Fibroblast of skin of back (primary cell): ENCODE measurements at regions not wholly inside any gene's neighbourhood (a gene's known extent, or its start where the extent isn't known, plus 50 kb on each side); places are given as distances from the start of the nearest gene placed in this dataset.

Source experiments
- DNase-seq: peaks from one replicate; pipeline ENCODE4 v3.0.0-alpha.2; 2013

GRCh38 chr20:6185268-6185667 lies 62.4 kb upstream of the FERMT1 start:
- no peak for DNase-seq

GRCh38 chr20:6184086-6184485 lies 61.3 kb upstream of the FERMT1 start:
- DNase-seq, result no peak

- DNase-seq, result no peak
Observed at GRCh38 chr20:6180531-6180930, 57.7 kb upstream of the FERMT1 start.

- DNase-seq, result peak; percentile 24
Observed at GRCh38 chr20:6178537-6178936, 55.7 kb upstream of the FERMT1 start.

GRCh38 chr20:6173481-6173880 lies 50.7 kb upstream of the FERMT1 start:
- no peak for DNase-seq
